Neuronal stem cell (in vitro differentiated cells): ENCODE measurements at regions not wholly inside any gene's neighbourhood (a gene's known extent, or its start where the extent isn't known, plus 50 kb on each side); places are given as distances from the start of the nearest gene placed in this dataset.

Experiments
- DNase-seq: peaks from one replicate; pipeline ENCODE4 v3.0.0-alpha.2; 2013; ENCODE audit warnings: low spot score
- H2AFZ ChIP-seq: one replicate; pipeline ENCODE4 v1.6.1; 2013; ENCODE audit warnings: mild to moderate bottlenecking, low read length, inconsistent platforms
- H2AK5ac ChIP-seq: 2 replicates; pipeline ENCODE4 v1.6.1; 2013; ENCODE audit warnings: low read depth, mild to moderate bottlenecking, inconsistent platforms, low read length, moderate library complexity, mixed read lengths
- H2BK120ac ChIP-seq: 2 replicates; pipeline ENCODE4 v1.6.1; 2013; ENCODE audit warnings: low read depth, mild to moderate bottlenecking, inconsistent platforms, low read length, moderate library complexity, mixed read lengths
- H2BK12ac ChIP-seq: one replicate; pipeline ENCODE4 v1.6.1; 2013; ENCODE audit warnings: low read length, inconsistent platforms
- H2BK15ac ChIP-seq: 2 replicates; pipeline ENCODE4 v1.6.1; 2013; ENCODE audit warnings: mild to moderate bottlenecking, low read length, inconsistent platforms, mixed read lengths
- H2BK5ac ChIP-seq: one replicate; pipeline ENCODE4 v1.6.1; 2013; ENCODE audit warnings: inconsistent platforms, mild to moderate bottlenecking, low read length, moderate library complexity
- H3K14ac ChIP-seq: one replicate; pipeline ENCODE4 v1.6.1; 2013; ENCODE audit warnings: low read length, inconsistent platforms
- H3K18ac ChIP-seq: 2 replicates; pipeline ENCODE4 v1.6.1; 2013; ENCODE audit warnings: low read length, inconsistent platforms
- H3K23ac ChIP-seq: 2 replicates; pipeline ENCODE4 v1.6.1; 2013; ENCODE audit warnings: low read depth, mild to moderate bottlenecking, mixed read lengths, low read length, inconsistent platforms; ENCODE audit not compliant: poor library complexity
- H3K27ac ChIP-seq: replicated peaks from 3 replicates; pipeline ENCODE4 v1.5.1; 2013; ENCODE audit warnings: low read length, inconsistent platforms
- H3K27me3 ChIP-seq, 3 experiments: 2 replicates each; pipeline ENCODE4 v1.6.1; 2013; ENCODE audit warnings: low read length in 3 of 3, mild to moderate bottlenecking in 2 of 3, inconsistent platforms in 1 of 3, low read depth in 1 of 3, mixed read lengths in 1 of 3, moderate library complexity in 1 of 3; ENCODE audit not compliant: control insufficient read depth in 3 of 3, insufficient read depth in 3 of 3
- H3K36me3 ChIP-seq, 2 donors: replicated peaks in 1 of 2; 2 replicates each; pipeline ENCODE4 v1.6.1; 2013; ENCODE audit warnings: low read length in 2 of 2; ENCODE audit not compliant: control insufficient read depth in 2 of 2, insufficient read depth in 2 of 2
- H3K4ac ChIP-seq: 2 replicates; pipeline ENCODE4 v1.6.1; 2013; ENCODE audit warnings: inconsistent platforms, mild to moderate bottlenecking, low read length, moderate library complexity
- H3K4me1 ChIP-seq, 2 donors: 1 replicate in 1 of 2; 2 replicates in 1 of 2; pipeline ENCODE4 v1.6.1; 2013; ENCODE audit warnings: low read length in 2 of 2, low read depth in 1 of 2; ENCODE audit not compliant: control insufficient read depth in 2 of 2, insufficient read depth in 1 of 2
- H3K4me2 ChIP-seq: one replicate; pipeline ENCODE4 v1.6.1; 2013; ENCODE audit warnings: mild to moderate bottlenecking, low read length, inconsistent platforms; ENCODE audit not compliant: insufficient read depth, poor library complexity, severe bottlenecking
- H3K4me3 ChIP-seq, 2 donors: 2 replicates each; pipeline ENCODE4 v1.5.1; 2013; ENCODE audit warnings: low read length in 2 of 2, mild to moderate bottlenecking in 2 of 2, inconsistent platforms in 1 of 2, moderate library complexity in 1 of 2
- H3K79me1 ChIP-seq: one replicate; pipeline ENCODE4 v1.6.1; 2013; ENCODE audit warnings: low read depth, mild to moderate bottlenecking, inconsistent platforms, low read length, moderate library complexity
- H3K9ac ChIP-seq: one replicate; pipeline ENCODE4 v1.6.1; 2013; ENCODE audit warnings: mild to moderate bottlenecking, low read depth, low read length, inconsistent platforms; ENCODE audit not compliant: poor library complexity
- H3K9me3 ChIP-seq, 2 donors: replicated peaks in 1 of 2; 2 replicates each; pipeline versions ENCODE3 to v1.6.1; 2013; ENCODE audit warnings: low read length in 2 of 2, mild to moderate bottlenecking in 2 of 2, inconsistent platforms in 1 of 2, low read depth in 1 of 2, mixed read lengths in 1 of 2, moderate library complexity in 1 of 2; ENCODE audit not compliant: control insufficient read depth in 2 of 2, insufficient read depth in 1 of 2
- H4K8ac ChIP-seq: one replicate; pipeline ENCODE4 v1.6.1; 2013; ENCODE audit warnings: low read depth, mild to moderate bottlenecking, inconsistent platforms, low read length, moderate library complexity
- H4K91ac ChIP-seq: one replicate; pipeline ENCODE4 v1.6.1; 2013; ENCODE audit warnings: low read length, low read depth, mild to moderate bottlenecking, inconsistent platforms; ENCODE audit not compliant: poor library complexity
- WGBS, 2 donors: extraction: QIAGEN DNeasy Blood & Tissue Kit; methylation state at CpG; one replicate each; pipeline ENCODE4 v1.1.7; 2013; ENCODE audit warnings: missing lambda C conversion rate in 2 of 2, mixed read lengths in 1 of 2; ENCODE audit not compliant: insufficient read length in 2 of 2, insufficient replicate concordance in 1 of 2; ENCODE audit errors: extremely low coverage in 2 of 2; 5-methylcytosine and 5-hydroxymethylcytosine counted together

DNA sequence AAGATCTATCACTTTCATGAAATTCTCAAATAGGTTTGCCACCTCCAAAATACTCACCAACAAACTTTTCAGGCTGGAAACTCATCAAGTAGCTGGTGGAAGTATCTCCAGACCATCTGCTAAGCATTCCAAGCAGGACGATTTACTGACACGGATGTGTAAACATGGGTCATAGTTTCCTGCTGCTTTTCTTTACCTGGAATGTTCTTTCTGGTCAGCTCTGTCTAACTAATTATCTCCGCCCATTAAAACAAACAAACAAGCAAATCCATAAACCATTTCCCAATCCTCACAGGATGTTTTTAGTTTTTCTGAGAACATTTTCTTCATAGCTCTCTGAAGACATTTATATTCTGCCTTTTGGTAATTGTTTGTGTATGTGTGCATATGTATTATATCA is 397.0 kb downstream of the METTL15 start:
- Histone ChIP-seq H3K4me1 (no peaks in the 10 kb centered on the region), H3K79me1 (no peaks in the 10 kb centered on the region), H3K27me3 (peaks cover 0 to 1% (median 0%) of the 10 kb centered on the region in 3 experiments), H3K4me3 (no peak overlapping the region), H2BK120ac (no peak overlapping the region), H3K4me2 (no peak overlapping the region), H4K8ac (no peak overlapping the region), H3K27ac (no peak overlapping the region), H2BK15ac (no peak overlapping the region), H3K36me3 (no peaks in the 10 kb centered on the region), H2AFZ (no peak overlapping the region), H4K91ac (no peak overlapping the region), H3K9me3 (no peaks in the 10 kb centered on the region), H2BK5ac (no peak overlapping the region), H3K4ac (no peak overlapping the region), H3K18ac (no peak overlapping the region), H2AK5ac (no peak overlapping the region), H3K23ac (no peak overlapping the region), H2BK12ac (no peak overlapping the region), H3K9ac (no peak overlapping the region), H3K14ac (no peak overlapping the region)
- WGBS, 2 donors: 100% methylated on average over 1 of the region's 3 CpGs; no CpG with 5 or more reads in 1 of the 2 donors
- DNase-seq: no peak

DNA sequence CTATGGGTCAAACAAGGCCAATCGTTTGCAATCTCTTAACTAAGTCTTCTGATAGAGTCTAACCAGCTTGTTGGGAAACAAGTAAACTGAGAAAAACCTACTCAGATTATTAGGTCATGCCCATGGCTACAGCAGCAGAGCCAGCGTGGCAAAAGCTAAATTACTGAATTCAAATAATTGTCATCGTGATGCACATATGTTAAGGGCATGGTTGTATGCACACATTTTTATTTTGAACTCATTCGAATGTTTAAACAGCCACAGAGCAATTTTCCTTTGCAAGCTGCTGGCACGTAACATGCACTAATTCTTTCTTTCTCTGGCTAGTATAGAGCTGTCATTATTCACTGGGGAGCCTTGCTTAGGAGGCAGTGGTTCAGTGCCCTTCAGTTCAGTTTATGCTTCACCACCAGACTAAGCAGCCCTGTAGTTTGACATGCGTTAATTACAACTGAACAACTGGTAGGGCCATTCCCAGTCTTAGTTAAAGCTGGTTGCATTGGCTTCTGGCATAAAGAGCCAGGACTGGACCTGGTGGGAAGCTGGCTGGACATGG is 396.4 kb downstream of the METTL15 start:
- Histone ChIP-seq H2AFZ (no peak overlapping the region), H2AK5ac (no peak overlapping the region), H3K79me1 (no peaks in the 10 kb centered on the region), H3K36me3 (no peaks in the 10 kb centered on the region), H3K27me3 (peaks cover 0 to 1% (median 0%) of the 10 kb centered on the region in 3 experiments), H3K18ac (no peak overlapping the region), H3K4me1 (no peaks in the 10 kb centered on the region), H3K27ac (no peak overlapping the region), H3K9me3 (no peaks in the 10 kb centered on the region), H2BK5ac (no peak overlapping the region), H3K4me3 (no peak overlapping the region), H3K4ac (no peak overlapping the region), H3K9ac (no peak overlapping the region), H2BK12ac (no peak overlapping the region), H2BK120ac (no peak overlapping the region), H3K4me2 (no peak overlapping the region), H3K14ac (no peak overlapping the region), H4K8ac (no peak overlapping the region), H3K23ac (no peak overlapping the region), H4K91ac (no peak overlapping the region), H2BK15ac (no peak overlapping the region)
- WGBS, 2 donors: no CpG with 5 or more reads among the region's 6 CpGs
- DNase-seq: no peak

DNA sequence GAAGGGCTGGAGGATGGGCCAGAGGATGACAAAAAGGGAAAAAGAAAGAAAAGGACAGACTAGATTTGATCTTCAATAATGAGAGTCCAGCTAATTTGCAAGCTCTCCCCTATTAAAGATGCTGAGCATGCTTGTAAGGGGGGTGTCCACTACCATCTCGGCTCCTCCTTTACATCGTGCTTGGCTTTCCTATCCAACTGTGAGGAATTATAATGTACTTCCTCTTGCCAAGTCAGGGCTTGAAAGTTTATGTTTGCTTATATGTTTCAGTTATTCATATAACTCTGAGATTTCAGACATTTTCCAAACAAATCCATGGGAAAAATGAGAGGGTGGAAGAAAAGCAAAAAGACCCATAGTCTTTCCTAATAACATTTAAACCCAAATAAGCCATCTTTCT is 387.1 kb downstream of the METTL15 start:
- Histone ChIP-seq H3K14ac (no peak overlapping the region), H3K4me1 (no peaks in the 10 kb centered on the region), H3K18ac (no peak overlapping the region), H3K4me3 (no peak overlapping the region), H2BK120ac (no peak overlapping the region), H2BK5ac (no peak overlapping the region), H3K27ac (no peak overlapping the region), H4K8ac (no peak overlapping the region), H3K4me2 (no peak overlapping the region), H3K36me3 (no peaks in the 10 kb centered on the region), H3K4ac (no peak overlapping the region), H3K79me1 (no peaks in the 10 kb centered on the region), H2AFZ (no peak overlapping the region), H3K9me3 (no peaks in the 10 kb centered on the region), H2BK15ac (no peak overlapping the region), H3K27me3 (no peaks in the 10 kb centered on the region), H4K91ac (no peak overlapping the region), H2AK5ac (no peak overlapping the region), H3K9ac (no peak overlapping the region), H3K23ac (no peak overlapping the region), H2BK12ac (no peak overlapping the region)
- DNase-seq: no peak
- no CpG with 5 or more reads among the region's 2 CpGs for WGBS, 2 donors

DNA sequence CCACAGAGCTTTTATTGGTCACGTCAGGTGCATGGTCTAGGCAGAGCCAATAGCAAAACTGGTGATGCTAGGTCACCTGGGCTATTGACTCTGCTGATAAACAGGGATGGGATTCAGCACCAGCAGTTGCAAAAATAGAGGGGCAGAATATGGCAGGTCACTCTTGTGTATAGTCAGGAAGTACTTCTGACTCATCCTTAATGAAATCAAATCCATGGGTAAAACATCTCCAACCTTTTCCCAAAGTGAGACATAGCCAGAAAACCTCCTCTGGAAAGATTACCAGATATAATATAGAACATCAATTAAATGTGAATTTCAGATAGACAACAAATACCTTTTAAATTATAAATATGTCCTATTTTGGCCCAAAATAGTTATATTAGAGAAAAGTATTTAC is 383.2 kb downstream of the METTL15 start:
- Histone ChIP-seq H3K14ac (no peak overlapping the region), H4K91ac (no peak overlapping the region), H2BK12ac (no peak overlapping the region), H3K9me3 (no peaks in the 10 kb centered on the region), H3K4ac (no peak overlapping the region), H3K27me3 (no peaks in the 10 kb centered on the region), H2BK5ac (no peak overlapping the region), H3K27ac (no peak overlapping the region), H3K18ac (no peak overlapping the region), H3K79me1 (no peaks in the 10 kb centered on the region), H2BK15ac (no peak overlapping the region), H3K36me3 (no peaks in the 10 kb centered on the region), H4K8ac (no peak overlapping the region), H3K4me3 (no peak overlapping the region), H3K9ac (no peak overlapping the region), H3K4me1 (no peaks in the 10 kb centered on the region), H2AFZ (no peak overlapping the region), H2BK120ac (no peak overlapping the region), H2AK5ac (no peak overlapping the region), H3K23ac (no peak overlapping the region), H3K4me2 (no peak overlapping the region)
- no peak for DNase-seq
- WGBS, 2 donors: no CpG with 5 or more reads among the region's 1 CpG
